ENCODE measurements at regions not wholly inside any gene's neighbourhood (a gene's known extent, or its start where the extent isn't known, plus 50 kb on each side); places are given as distances from the start of the nearest gene placed in this dataset.
A peak's percentile ranks its signal among the peaks of the same experiment; 100 is the strongest.
"Not testable (repeated sequence)": the region's sequence is repeated elsewhere in the genome, so short reads cannot be mapped to it uniquely, and the experiment has no call there.

- DNase-seq (ENCODE audit: extremely low read depth, low read depth), result peak; percentile 15
Measured at GRCh38 chr11:122209619-122210366, 93.8 kb upstream of the BLID start.

- no peak for DNase-seq (ENCODE audit: extremely low read depth, low read depth)
Measured at GRCh38 chr11:122207921-122208764, 92.1 kb upstream of the BLID start.

DNA sequence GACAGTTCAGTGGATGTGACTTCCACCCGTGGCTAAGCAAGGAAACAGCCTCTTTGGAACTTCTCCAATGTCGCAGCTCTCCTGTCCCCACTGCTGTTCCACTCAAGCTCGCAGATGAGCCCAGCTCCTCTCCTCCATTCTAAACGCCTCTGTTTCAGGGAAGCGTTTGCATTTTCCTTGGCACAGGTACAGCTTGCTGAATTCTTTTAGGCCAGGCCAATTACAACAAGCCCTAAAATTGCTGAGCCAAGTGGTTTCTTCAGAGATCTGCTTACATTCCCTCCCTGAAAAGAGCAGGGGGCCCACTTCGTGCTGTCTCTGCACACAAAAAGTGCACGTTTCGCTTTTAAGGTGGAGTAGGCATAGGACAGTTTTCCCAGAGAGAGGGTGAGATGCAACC lies 91.5 kb upstream of the BLID start:
- DNase-seq (ENCODE audit: extremely low read depth, low read depth), result no peak

GRCh38 chr11:122205036-122205435 lies 89.0 kb upstream of the BLID start:
- DNase-seq (ENCODE audit: extremely low read depth, low read depth), result no peak

DNA sequence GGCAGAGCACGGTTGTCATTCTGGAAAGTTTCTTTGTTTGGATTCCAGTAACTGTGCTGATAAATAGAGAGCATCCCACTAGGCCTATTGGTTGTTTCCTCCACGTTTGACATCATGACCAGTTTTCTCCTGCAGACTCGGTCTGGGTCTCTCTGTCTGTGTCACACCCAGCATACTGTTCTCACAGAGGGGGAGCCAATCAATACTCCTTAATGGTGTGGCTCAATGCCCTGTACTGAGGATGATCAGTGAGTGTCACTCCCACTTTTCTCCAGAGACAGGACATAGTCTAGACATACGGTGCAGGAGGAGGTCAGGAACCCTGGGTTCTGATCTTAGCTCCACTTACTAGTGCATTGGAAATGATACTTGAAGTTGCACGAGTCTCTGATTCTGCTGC lies 88.2 kb upstream of the BLID start:
- no peak for DNase-seq (ENCODE audit: extremely low read depth, low read depth)

DNA sequence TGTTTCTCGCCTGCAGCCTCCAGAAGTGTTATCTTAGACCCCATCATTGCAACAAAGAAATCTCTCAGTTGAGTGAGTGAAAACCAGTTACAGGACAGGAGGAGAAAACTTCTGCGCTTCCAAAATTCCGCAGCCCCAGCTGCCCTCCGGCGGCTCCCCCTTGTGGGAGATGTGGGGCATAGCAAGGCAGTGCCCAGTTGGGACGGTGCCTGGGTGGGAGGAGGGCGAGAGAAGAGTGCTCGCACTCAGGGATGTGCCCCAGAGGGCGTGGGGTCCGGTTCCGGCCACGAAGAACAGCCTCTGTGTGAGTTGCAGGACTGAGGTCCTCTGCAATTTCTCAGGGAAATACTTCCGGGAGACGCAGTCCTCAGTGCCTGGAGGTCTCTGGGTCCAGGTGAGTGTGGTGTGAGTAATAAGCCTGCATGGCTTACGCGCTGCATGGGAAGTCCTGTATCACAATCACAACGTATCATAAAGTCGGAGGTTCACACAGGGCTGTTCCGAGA lies 87.0 kb upstream of the BLID start:
- DNase-seq (ENCODE audit: extremely low read depth, low read depth), result peak; percentile 50

DNA sequence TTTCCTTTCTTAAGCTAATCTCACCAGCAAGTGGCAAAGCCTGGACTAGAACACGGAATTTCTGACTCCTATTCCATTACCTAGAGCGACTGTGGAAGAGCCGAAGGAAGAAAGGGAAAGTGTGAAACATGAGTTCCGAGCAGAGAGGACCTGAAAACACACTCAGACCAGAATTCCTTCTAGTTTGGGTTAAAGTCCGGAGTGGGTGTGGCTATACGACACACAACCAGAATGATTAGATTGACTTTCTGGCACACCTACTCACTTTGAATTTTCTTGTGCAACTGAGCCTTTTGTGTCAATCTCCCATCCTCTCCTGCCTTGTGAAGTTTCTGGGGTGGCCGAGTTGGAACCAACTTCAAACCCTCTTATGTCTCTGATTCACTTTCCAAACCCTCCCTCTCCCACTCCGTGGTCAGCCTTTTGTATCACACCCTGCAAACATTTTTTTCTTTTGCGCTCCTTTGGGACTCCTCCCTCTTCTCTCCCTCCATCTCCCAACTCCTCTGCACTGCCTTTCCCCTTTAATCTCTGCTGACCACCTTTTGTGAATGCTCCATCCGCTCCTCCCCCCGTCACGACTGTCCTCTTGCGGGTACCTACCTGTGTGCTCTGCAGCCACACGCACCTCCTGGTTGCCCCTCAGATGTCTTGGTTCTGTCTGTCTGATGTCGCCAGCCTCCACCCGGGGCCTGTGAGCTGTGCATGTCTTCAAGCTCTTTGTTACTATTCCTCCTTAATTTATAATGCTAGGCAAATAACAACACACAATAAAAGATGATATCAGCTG lies 86.3 kb upstream of the BLID start:
- no peak for DNase-seq (ENCODE audit: extremely low read depth, low read depth)

- no peak for DNase-seq (ENCODE audit: extremely low read depth, low read depth)
Measured at GRCh38 chr11:122201106-122201505, 85.1 kb upstream of the BLID start.

DNA sequence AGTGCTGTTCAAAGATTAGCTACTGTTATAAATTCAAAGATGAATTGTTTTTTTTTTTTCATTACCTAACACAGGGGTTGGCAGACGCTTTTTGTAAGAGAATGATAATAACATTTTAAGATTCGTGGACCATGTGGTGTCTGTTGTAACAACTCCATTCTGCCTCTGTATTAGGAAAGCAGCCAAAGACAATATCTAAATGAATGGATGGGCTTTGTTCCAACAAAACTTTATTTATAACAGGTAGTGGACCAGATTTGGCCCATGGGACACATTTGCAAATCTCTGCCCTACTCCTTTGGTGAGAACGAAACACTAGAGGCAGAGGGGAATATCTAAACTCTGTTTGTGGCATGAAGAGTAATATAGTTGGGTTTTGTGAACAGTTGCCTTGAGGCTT lies 83.6 kb upstream of the BLID start:
- DNase-seq (ENCODE audit: extremely low read depth, low read depth), result no peak

GRCh38 chr11:122198291-122198983 lies 82.4 kb upstream of the BLID start:
- DNase-seq (ENCODE audit: extremely low read depth, low read depth), result no peak

DNA sequence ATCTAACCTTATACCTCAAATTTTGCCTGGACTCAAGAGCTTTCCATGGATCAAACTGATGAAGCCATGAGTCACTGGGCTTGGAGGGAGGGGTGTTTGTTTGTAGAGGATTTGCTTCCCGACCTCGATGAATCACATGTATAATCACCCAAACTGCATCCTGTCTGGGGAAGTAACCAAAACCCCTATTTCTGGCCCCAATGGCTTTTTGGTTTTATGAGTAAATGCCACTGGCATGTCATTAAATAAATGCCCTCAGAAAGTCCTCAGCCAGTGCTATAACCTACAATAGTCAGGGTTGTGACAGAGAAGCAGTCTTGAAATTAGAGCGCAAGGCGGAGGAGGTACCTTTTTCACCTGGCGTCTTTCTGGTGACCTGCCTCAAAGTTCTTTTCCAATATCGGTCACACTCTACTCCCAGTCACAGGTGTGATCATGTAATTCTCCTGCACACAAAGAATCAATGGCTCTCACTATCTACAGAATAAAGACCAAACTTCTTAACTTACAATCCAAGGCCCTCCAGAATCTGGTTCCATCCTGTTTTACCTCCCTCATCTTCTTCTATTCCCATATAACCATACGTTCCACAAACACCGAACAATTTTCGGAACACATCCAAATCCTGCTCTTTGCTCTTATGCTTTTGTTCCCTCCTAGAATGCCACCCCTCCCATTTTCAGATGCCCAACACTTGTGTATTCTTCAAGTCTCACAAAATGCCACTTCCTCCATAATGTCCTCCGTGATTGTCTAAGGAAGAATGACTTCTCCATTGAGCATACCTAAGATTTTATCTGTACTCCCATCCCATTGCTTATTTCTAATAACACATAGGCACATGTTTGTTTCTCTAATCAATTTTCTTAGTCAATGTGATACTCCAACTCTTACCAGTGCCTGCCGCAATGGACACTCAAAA lies 81.3 kb upstream of the BLID start:
- peak; percentile 66 for DNase-seq (ENCODE audit: extremely low read depth, low read depth)

GRCh38 chr11:122195790-122196189 lies 79.8 kb upstream of the BLID start:
- no peak for DNase-seq (ENCODE audit: extremely low read depth, low read depth)

DNA sequence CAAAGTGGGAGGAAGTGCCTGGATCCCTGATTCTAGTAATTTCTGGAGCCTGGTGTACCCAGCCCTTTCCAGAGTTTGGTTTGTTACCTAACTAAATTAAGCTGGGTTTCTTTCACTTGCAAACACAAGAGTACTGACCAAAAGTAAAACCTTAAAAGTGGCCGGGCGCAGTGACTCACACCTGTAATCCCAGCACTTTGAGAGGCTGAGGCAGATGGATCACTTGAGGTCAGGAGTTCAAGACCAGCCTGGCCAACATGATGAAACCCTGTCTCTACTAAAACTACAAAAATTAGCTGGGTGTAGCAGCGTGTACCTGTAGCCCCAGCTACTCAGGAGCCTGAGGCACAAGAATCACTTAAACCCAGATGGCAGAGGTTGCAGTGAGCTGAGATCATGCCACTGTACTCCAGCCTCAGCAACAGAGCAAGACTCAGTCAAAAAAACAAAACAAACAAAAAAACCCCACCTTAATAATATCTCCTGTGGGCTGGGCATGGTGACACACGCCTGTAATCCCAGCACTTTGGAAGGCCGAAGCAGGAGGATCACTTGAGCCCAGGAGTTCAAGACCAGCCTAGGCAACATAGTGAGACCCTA lies 78.0 kb upstream of the BLID start:
- DNase-seq (ENCODE audit: extremely low read depth, low read depth), result not testable (repeated sequence)

DNA sequence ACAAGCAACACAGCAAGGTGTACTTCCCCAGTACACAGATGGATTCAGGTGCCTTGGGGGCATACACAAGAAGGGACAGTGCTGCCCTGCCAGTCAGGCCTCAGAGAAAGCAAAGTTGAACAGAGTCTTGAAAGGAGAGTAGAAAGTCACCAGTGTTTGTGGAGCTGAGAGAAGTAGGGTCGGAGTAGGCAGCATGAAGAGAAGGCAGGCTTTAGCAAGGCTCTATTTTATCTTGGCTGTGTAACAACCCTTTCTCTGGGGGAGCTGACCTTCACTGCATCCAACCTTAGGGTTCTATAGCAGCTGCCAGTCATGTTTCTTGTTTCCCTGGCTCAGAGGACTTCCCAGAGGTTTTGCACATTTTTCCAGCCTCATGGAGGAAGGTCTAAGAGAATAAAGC lies 77.4 kb upstream of the BLID start:
- no peak for DNase-seq (ENCODE audit: extremely low read depth, low read depth)

- DNase-seq (ENCODE audit: extremely low read depth, low read depth), result no peak
Measured at GRCh38 chr11:122192634-122193255, 76.7 kb upstream of the BLID start.

DNA sequence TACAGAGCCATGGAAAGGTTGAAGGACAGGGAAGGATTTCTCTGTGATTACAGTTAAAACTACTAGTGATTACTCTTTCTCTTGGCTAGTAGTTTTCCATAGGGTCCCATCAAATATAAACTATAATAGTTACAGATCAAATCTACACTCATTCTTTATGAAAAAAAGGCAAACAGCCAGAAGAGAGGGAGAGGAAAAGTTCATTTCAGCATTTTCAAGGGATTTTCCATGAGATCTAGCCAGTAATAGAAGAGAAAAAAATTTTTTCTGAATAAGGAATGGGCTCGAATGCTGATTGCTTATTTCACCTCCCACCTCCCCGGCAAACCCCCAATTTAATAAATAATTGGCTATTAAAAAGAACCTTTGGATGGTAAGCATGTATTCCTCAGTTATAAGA lies 74.8 kb upstream of the BLID start:
- no peak for DNase-seq (ENCODE audit: extremely low read depth, low read depth)

- DNase-seq (ENCODE audit: extremely low read depth, low read depth), result peak; percentile 65
Measured at GRCh38 chr11:122189229-122189628, 73.2 kb upstream of the BLID start.

GRCh38 chr11:122187373-122188165 lies 71.6 kb upstream of the BLID start:
- no peak for DNase-seq (ENCODE audit: extremely low read depth, low read depth)

Data from NCI-H460 (cell line).